Naive thymus-derived CD8-positive, alpha-beta T cell (primary cell): ENCODE measurements at regions not wholly inside any gene's neighbourhood (a gene's known extent, or its start where the extent isn't known, plus 50 kb on each side); places are given as distances from the start of the nearest gene placed in this dataset.

Experiments
- ATAC-seq, 2 donors: fragments of 150-1000 bp; cut with Tn5 transposase in 1 of 2; sonication (Bioruptor Pico), chemical (Tn5 transposase) in 1 of 2; 1 replicate in 1 of 2; 2 replicates in 1 of 2; pipeline ENCODE4 v1.10.0; 2021; ENCODE audit warnings: mild to moderate bottlenecking in 2 of 2, moderate library complexity in 2 of 2
- POLR2A ChIA-PET: fragments of 350-600 bp; sonication (Branson Sonifier 250); formaldehyde crosslinking; loops from one replicate; lab custom pipeline; 2021; ENCODE audit warnings: antibody characterized with exemption; lab: Charles Lee
- DNase-seq, 10 donors: peaks; one replicate each; pipeline versions ENCODE4 v3.0.0 to v3.0.0-alpha.2; 2020 to 2022
- H3K27ac Mint-ChIP-seq, 10 donors: one replicate each; pipeline ENCODE4 v1.8.0; 2020 to 2022; ENCODE audit warnings: mild to moderate bottlenecking in 10 of 10, mixed read lengths in 10 of 10, moderate library complexity in 4 of 10, inconsistent platforms in 1 of 10
- H3K27me3 Mint-ChIP-seq, 5 donors: one replicate each; pipeline ENCODE4 v1.8.0; 2021 to 2022; ENCODE audit warnings: mixed read lengths in 5 of 5
- H3K36me3 Mint-ChIP-seq, 3 donors: one replicate each; pipeline ENCODE4 v1.8.0; 2020 to 2022; ENCODE audit warnings: mixed read lengths in 3 of 3, mild to moderate bottlenecking in 2 of 3, inconsistent platforms in 1 of 3
- H3K4me1 Mint-ChIP-seq, 4 donors: one replicate each; pipeline ENCODE4 v1.8.0; 2021 to 2022; ENCODE audit warnings: mixed read lengths in 4 of 4
- H3K4me3 Mint-ChIP-seq, 10 donors: one replicate each; pipeline ENCODE4 v1.8.0; 2020 to 2022; ENCODE audit warnings: mild to moderate bottlenecking in 10 of 10, mixed read lengths in 10 of 10, moderate library complexity in 6 of 10, inconsistent platforms in 1 of 10
- H3K9me3 Mint-ChIP-seq, 9 donors: one replicate each; pipeline ENCODE4 v1.8.0; 2020 to 2022; ENCODE audit warnings: mixed read lengths in 9 of 9, mild to moderate bottlenecking in 3 of 9, inconsistent platforms in 1 of 9, moderate library complexity in 1 of 9

- peaks cover 1 to 34% (median 6%) of the 10 kb centered on the region in 9 donors for H3K9me3 Mint-ChIP-seq
- H3K4me1 Mint-ChIP-seq, result peaks cover 0 to 3% (median 0%) of the 10 kb centered on the region in 4 donors
- no peaks in the 10 kb centered on the region for H3K27me3 Mint-ChIP-seq
- POLR2A ChIA-PET, result no interaction called here
- DNase-seq (no peak), ATAC-seq (no peak)
- H3K27ac Mint-ChIP-seq, result no peak overlapping the region
- no peaks in the 10 kb centered on the region for H3K36me3 Mint-ChIP-seq
- H3K4me3 Mint-ChIP-seq, result no peak overlapping the region
These were observed 605.7 kb downstream of the NUF2 start for GRCh38 chr1:163927493-163927892.

GRCh38 chr1:163928069-163928468 lies 606.3 kb downstream of the NUF2 start:
- no peak for DNase-seq
- Mint-ChIP-seq H3K4me1 (peaks cover 0 to 3% (median 0%) of the 10 kb centered on the region in 4 donors), H3K27me3 (no peaks in the 10 kb centered on the region), H3K4me3 (no peak overlapping the region), H3K9me3 (peaks cover 0 to 34% (median 6%) of the 10 kb centered on the region in 9 donors), H3K27ac (no peak overlapping the region), H3K36me3 (no peaks in the 10 kb centered on the region)
- no peak for ATAC-seq
- POLR2A ChIA-PET, result no interaction called here

GRCh38 chr1:163928651-163929050 lies 606.9 kb downstream of the NUF2 start:
- Mint-ChIP-seq H3K4me1 (peaks cover 0 to 3% (median 0%) of the 10 kb centered on the region in 4 donors), H3K27me3 (no peaks in the 10 kb centered on the region), H3K27ac (no peak overlapping the region), H3K4me3 (no peak overlapping the region), H3K9me3 (peaks cover 0 to 34% (median 6%) of the 10 kb centered on the region in 9 donors), H3K36me3 (no peaks in the 10 kb centered on the region)
- no peak for ATAC-seq
- no peak for DNase-seq
- POLR2A ChIA-PET, result no interaction called here

- no peak for DNase-seq
- Mint-ChIP-seq H3K4me3 (no peak overlapping the region), H3K9me3 (peaks cover 0 to 19% (median 6%) of the 10 kb centered on the region in 9 donors), H3K4me1 (peaks cover 0 to 3% (median 0%) of the 10 kb centered on the region in 4 donors), H3K36me3 (no peaks in the 10 kb centered on the region), H3K27me3 (no peaks in the 10 kb centered on the region), H3K27ac (no peak overlapping the region)
- POLR2A ChIA-PET, result no interaction called here
- no peak for ATAC-seq
These were observed 611.1 kb downstream of the NUF2 start for GRCh38 chr1:163932901-163933300.

GRCh38 chr1:163933437-163933836 lies 611.7 kb downstream of the NUF2 start:
- no peaks in the 10 kb centered on the region for H3K36me3 Mint-ChIP-seq
- DNase-seq, result no peak
- H3K9me3 Mint-ChIP-seq, result peaks cover 0 to 19% (median 6%) of the 10 kb centered on the region in 9 donors
- no peak overlapping the region for H3K4me3 Mint-ChIP-seq
- H3K4me1 Mint-ChIP-seq, result peaks cover 0 to 2% (median 0%) of the 10 kb centered on the region in 4 donors
- no peaks in the 10 kb centered on the region for H3K27me3 Mint-ChIP-seq
- no peak overlapping the region for H3K27ac Mint-ChIP-seq
- POLR2A ChIA-PET, result no interaction called here
- no peak for ATAC-seq

- POLR2A ChIA-PET, result no interaction called here
- Mint-ChIP-seq H3K9me3 (peaks cover 0 to 19% (median 8%) of the 10 kb centered on the region in 9 donors), H3K27ac (no peak overlapping the region), H3K4me3 (no peak overlapping the region), H3K27me3 (no peaks in the 10 kb centered on the region), H3K4me1 (no peaks in the 10 kb centered on the region), H3K36me3 (no peaks in the 10 kb centered on the region)
- DNase-seq (no peak), ATAC-seq (no peak)
These were observed 614.1 kb downstream of the NUF2 start for GRCh38 chr1:163935738-163936374.

- ATAC-seq, result no peak
- Mint-ChIP-seq H3K4me1 (no peaks in the 10 kb centered on the region), H3K36me3 (no peaks in the 10 kb centered on the region), H3K4me3 (no peak overlapping the region), H3K27me3 (no peaks in the 10 kb centered on the region), H3K9me3 (peaks cover 2 to 54% (median 32%) of the 10 kb centered on the region in 9 donors), H3K27ac (no peak overlapping the region)
- no peak for DNase-seq
- POLR2A ChIA-PET, result no interaction called here
These were observed 599.4 kb upstream of the PBX1 start for GRCh38 chr1:163959622-163960021.

- Mint-ChIP-seq H3K9me3 (peaks cover 6 to 42% (median 17%) of the 10 kb centered on the region in 9 donors), H3K27ac (no peak overlapping the region), H3K36me3 (no peaks in the 10 kb centered on the region), H3K4me1 (no peaks in the 10 kb centered on the region), H3K27me3 (no peaks in the 10 kb centered on the region), H3K4me3 (no peak overlapping the region)
- DNase-seq (no peak), ATAC-seq (no peak)
- POLR2A ChIA-PET, result no interaction called here
These were observed 588.8 kb upstream of the PBX1 start for GRCh38 chr1:163970151-163970550.

- Mint-ChIP-seq H3K27me3 (no peaks in the 10 kb centered on the region), H3K27ac (no peak overlapping the region), H3K9me3 (peaks cover 5 to 37% (median 17%) of the 10 kb centered on the region in 9 donors), H3K36me3 (no peaks in the 10 kb centered on the region), H3K4me3 (no peak overlapping the region), H3K4me1 (no peaks in the 10 kb centered on the region)
- POLR2A ChIA-PET, result no interaction called here
- no peak for DNase-seq
- no peak for ATAC-seq
These were observed 588.3 kb upstream of the PBX1 start for GRCh38 chr1:163970699-163971098.

- peaks cover 0 to 7% (median 0%) of the 10 kb centered on the region in 3 donors for H3K36me3 Mint-ChIP-seq
- no peak for DNase-seq
- peaks cover 2 to 40% (median 18%) of the 10 kb centered on the region in 9 donors for H3K9me3 Mint-ChIP-seq
- no peak overlapping the region for H3K27ac Mint-ChIP-seq
- no peak overlapping the region for H3K4me3 Mint-ChIP-seq
- POLR2A ChIA-PET, result no interaction called here
- no peaks in the 10 kb centered on the region for H3K4me1 Mint-ChIP-seq
- H3K27me3 Mint-ChIP-seq, result no peaks in the 10 kb centered on the region
- no peak for ATAC-seq
These were observed 585.4 kb upstream of the PBX1 start for GRCh38 chr1:163973586-163973985.

- ATAC-seq, result no peak
- no peaks in the 10 kb centered on the region for H3K27me3 Mint-ChIP-seq
- no peaks in the 10 kb centered on the region for H3K4me1 Mint-ChIP-seq
- peaks cover 0 to 7% (median 0%) of the 10 kb centered on the region in 3 donors for H3K36me3 Mint-ChIP-seq
- POLR2A ChIA-PET, result no interaction called here
- no peak overlapping the region for H3K4me3 Mint-ChIP-seq
- no peak overlapping the region for H3K27ac Mint-ChIP-seq
- DNase-seq, result no peak
- peaks cover 2 to 36% (median 18%) of the 10 kb centered on the region in 9 donors for H3K9me3 Mint-ChIP-seq
These were observed 584.9 kb upstream of the PBX1 start for GRCh38 chr1:163974120-163974519.

GRCh38 chr1:163980394-163980793 lies 578.6 kb upstream of the PBX1 start:
- H3K9me3 Mint-ChIP-seq, result peaks cover 2 to 36% (median 8%) of the 10 kb centered on the region in 9 donors
- ATAC-seq (no peak), DNase-seq (no peak)
- no peaks in the 10 kb centered on the region for H3K27me3 Mint-ChIP-seq
- H3K36me3 Mint-ChIP-seq, result peaks cover 0 to 11% (median 0%) of the 10 kb centered on the region in 3 donors
- POLR2A ChIA-PET, result no interaction called here
- no peak overlapping the region for H3K27ac Mint-ChIP-seq
- no peaks in the 10 kb centered on the region for H3K4me1 Mint-ChIP-seq
- H3K4me3 Mint-ChIP-seq, result no peak overlapping the region

- no peak for DNase-seq
- H3K4me1 Mint-ChIP-seq, result no peaks in the 10 kb centered on the region
- no peak overlapping the region for H3K27ac Mint-ChIP-seq
- H3K9me3 Mint-ChIP-seq, result peaks cover 2 to 27% (median 6%) of the 10 kb centered on the region in 9 donors
- H3K36me3 Mint-ChIP-seq, result peaks cover 0 to 11% (median 0%) of the 10 kb centered on the region in 3 donors
- no peaks in the 10 kb centered on the region for H3K27me3 Mint-ChIP-seq
- POLR2A ChIA-PET, result no interaction called here
- no peak overlapping the region for H3K4me3 Mint-ChIP-seq
- ATAC-seq, result no peak
These were observed 577.4 kb upstream of the PBX1 start for GRCh38 chr1:163981500-163982030.
